ENCODE measurements at regions not wholly inside any gene's neighbourhood (a gene's known extent, or its start where the extent isn't known, plus 50 kb on each side); places are given as distances from the start of the nearest gene placed in this dataset.

- Histone ChIP-seq H3K4me1 (ENCODE audit: insufficient read depth) (peaks cover 7% of the 10 kb centered on the region), H3K36me3 (no peaks in the 10 kb centered on the region), H3K9me3 (no peaks in the 10 kb centered on the region), H3K27ac (no peak overlapping the region), H3K4me3 (no peak overlapping the region), H3K27me3 (no peaks in the 10 kb centered on the region)
- no peak for TF ChIP-seq EP300 (IDR thresholded peaks at IDR 0.05)
- TF ChIP-seq, protein P1, sequence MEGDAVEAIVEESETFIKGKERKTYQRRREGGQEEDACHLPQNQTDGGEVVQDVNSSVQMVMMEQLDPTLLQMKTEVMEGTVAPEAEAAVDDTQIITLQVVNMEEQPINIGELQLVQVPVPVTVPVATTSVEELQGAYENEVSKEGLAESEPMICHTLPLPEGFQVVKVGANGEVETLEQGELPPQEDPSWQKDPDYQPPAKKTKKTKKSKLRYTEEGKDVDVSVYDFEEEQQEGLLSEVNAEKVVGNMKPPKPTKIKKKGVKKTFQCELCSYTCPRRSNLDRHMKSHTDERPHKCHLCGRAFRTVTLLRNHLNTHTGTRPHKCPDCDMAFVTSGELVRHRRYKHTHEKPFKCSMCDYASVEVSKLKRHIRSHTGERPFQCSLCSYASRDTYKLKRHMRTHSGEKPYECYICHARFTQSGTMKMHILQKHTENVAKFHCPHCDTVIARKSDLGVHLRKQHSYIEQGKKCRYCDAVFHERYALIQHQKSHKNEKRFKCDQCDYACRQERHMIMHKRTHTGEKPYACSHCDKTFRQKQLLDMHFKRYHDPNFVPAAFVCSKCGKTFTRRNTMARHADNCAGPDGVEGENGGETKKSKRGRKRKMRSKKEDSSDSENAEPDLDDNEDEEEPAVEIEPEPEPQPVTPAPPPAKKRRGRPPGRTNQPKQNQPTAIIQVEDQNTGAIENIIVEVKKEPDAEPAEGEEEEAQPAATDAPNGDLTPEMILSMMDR (IDR thresholded peaks at IDR 0.05): no peak
- TF ChIP-seq POLR2A (IDR thresholded peaks at IDR 0.05): no peak
- no peak for DNase-seq
- intact Hi-C loops (cut with DNase I): no loop called here
- WGBS, 3 donors: 70 to 85% (median 73%) methylated on average over 3 of the region's 3 CpGs
Measured at GRCh38 chr11:100631316-100631715, 55.8 kb upstream of the ARHGAP42 start.

- TF ChIP-seq EP300 (IDR thresholded peaks at IDR 0.05) (no peak), POLR2A (IDR thresholded peaks at IDR 0.05) (no peak)
- TF ChIP-seq, protein P1 (IDR thresholded peaks at IDR 0.05): no peak
- no peak overlapping the region for H3K27ac ChIP-seq
- H3K27me3 ChIP-seq: no peaks in the 10 kb centered on the region
- no peaks in the 10 kb centered on the region for H3K36me3 ChIP-seq
- 3 to 7% (median 4%) methylated on average over 5 of the region's 5 CpGs for WGBS, 3 donors
- DNase-seq: peak; percentile 39 to 69 (median 55)
- H3K4me3 ChIP-seq: no peak overlapping the region
- H3K9me3 ChIP-seq: no peaks in the 10 kb centered on the region
- intact Hi-C loops (cut with DNase I): no loop called here
- H3K4me1 ChIP-seq (ENCODE audit: insufficient read depth): peaks cover 8% of the 10 kb centered on the region
Measured at GRCh38 chr11:100632941-100633452, 54.1 kb upstream of the ARHGAP42 start.

DNA sequence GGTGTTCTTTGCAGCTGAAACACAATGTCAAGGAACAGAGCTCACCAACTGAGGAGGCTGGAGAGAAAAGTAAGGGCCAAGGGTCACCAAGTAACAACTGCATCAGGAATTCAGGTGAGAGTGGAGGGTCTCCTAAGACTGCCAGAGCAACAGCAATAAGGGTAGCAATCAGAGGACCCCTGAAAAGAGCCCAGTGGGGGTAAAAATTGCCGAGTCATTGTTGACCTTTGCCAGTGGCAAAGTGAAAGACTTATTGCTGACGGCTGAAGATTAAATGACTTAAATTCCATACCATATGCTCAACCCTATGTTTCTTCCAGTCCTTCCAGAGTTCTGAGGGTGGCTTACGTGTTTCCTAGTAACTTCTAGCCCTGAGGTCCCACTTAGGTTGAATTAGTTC, 51.9 kb upstream of the ARHGAP42 start:
- no peaks in the 10 kb centered on the region for H3K27me3 ChIP-seq
- H3K4me1 ChIP-seq (ENCODE audit: insufficient read depth): peaks cover 12% of the 10 kb centered on the region
- no peak overlapping the region for H3K4me3 ChIP-seq
- H3K27ac ChIP-seq: no peak overlapping the region
- TF ChIP-seq EP300 (IDR thresholded peaks at IDR 0.05) (no peak), POLR2A (IDR thresholded peaks at IDR 0.05) (no peak)
- TF ChIP-seq, protein P1 (IDR thresholded peaks at IDR 0.05): no peak
- intact Hi-C loops (cut with DNase I): no loop called here
- H3K36me3 ChIP-seq: no peaks in the 10 kb centered on the region
- no peak for DNase-seq
- no peaks in the 10 kb centered on the region for H3K9me3 ChIP-seq
- WGBS, 3 donors: 88 to 93% (median 92%) methylated on average over 3 of the region's 3 CpGs

DNA sequence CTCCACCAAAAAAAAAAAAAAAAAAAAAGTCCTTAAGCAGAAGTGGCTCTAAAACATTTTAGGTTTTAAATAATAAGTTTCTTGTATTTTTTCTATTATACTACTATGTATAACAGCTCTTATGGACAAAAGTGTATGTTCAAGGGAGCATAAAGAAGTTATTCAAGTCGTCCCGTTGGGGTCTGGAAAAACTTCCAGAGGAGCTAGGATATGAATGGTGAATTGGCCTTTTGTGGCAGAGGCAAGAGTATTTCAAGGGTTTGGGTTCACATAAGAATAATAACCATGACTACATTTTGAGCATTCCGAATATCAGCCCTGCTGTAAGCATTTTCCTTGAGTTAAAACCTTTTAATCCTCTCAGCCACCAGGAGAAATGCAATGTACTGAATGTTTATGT, 50.6 kb upstream of the ARHGAP42 start:
- no peak for DNase-seq
- intact Hi-C loops (cut with DNase I): no loop called here
- H3K36me3 ChIP-seq: no peaks in the 10 kb centered on the region
- H3K4me3 ChIP-seq: no peak overlapping the region
- H3K9me3 ChIP-seq: no peaks in the 10 kb centered on the region
- WGBS, 3 donors: 96 to 97% (median 96%) methylated on average over 3 of the region's 3 CpGs
- peaks cover 10% of the 10 kb centered on the region for H3K4me1 ChIP-seq (ENCODE audit: insufficient read depth)
- H3K27me3 ChIP-seq: no peaks in the 10 kb centered on the region
- H3K27ac ChIP-seq: no peak overlapping the region
- TF ChIP-seq, protein P1 (IDR thresholded peaks at IDR 0.05): no peak
- TF ChIP-seq POLR2A (IDR thresholded peaks at IDR 0.05) (no peak), EP300 (IDR thresholded peaks at IDR 0.05) (no peak)
